Epidermal melanocyte (primary cell): ENCODE measurements at regions not wholly inside any gene's neighbourhood (a gene's known extent, or its start where the extent isn't known, plus 50 kb on each side); places are given as distances from the start of the nearest gene placed in this dataset.
"Not testable (repeated sequence)": the region's sequence is repeated elsewhere in the genome, so short reads cannot be mapped to it uniquely, and the experiment has no call there.

Experiments used
- DNase-seq: peaks from one replicate; pipeline ENCODE4 v3.0.0; 2011; ENCODE audit warnings: low spot score; ENCODE audit not compliant: insufficient read length

GRCh38 chr4:43089730-43090129, 197.2 kb downstream of the GRXCR1 start:
- no peak for DNase-seq

GRCh38 chr4:43103048-43103447, 210.5 kb downstream of the GRXCR1 start:
- DNase-seq = no peak

- no peak for DNase-seq
Observed at GRCh38 chr4:43112139-43112538, 219.6 kb downstream of the GRXCR1 start.

- DNase-seq = no peak
Observed at GRCh38 chr4:43113196-43113595, 220.7 kb downstream of the GRXCR1 start.

GRCh38 chr4:43126595-43126994, 234.1 kb downstream of the GRXCR1 start:
- no peak for DNase-seq

- DNase-seq = no peak
Observed at GRCh38 chr4:43130228-43131021, 237.9 kb downstream of the GRXCR1 start.

GRCh38 chr4:43132010-43132582, 239.6 kb downstream of the GRXCR1 start:
- peak; percentile 17 for DNase-seq

GRCh38 chr4:43133566-43133965, 241.1 kb downstream of the GRXCR1 start:
- DNase-seq = no peak

GRCh38 chr4:43136752-43137151, 244.2 kb downstream of the GRXCR1 start:
- no peak for DNase-seq

- no peak for DNase-seq
Observed at GRCh38 chr4:43146198-43146597, 253.7 kb downstream of the GRXCR1 start.

- no peak for DNase-seq
Observed at GRCh38 chr4:43148481-43148880, 256.0 kb downstream of the GRXCR1 start.

GRCh38 chr4:43163101-43163792, 270.7 kb downstream of the GRXCR1 start:
- DNase-seq = no peak

- no peak for DNase-seq
Observed at GRCh38 chr4:43189741-43190140, 297.2 kb downstream of the GRXCR1 start.

- DNase-seq = not testable (repeated sequence)
Observed at GRCh38 chr4:43212576-43212975, 320.1 kb downstream of the GRXCR1 start.

- no peak for DNase-seq
Observed at GRCh38 chr4:43223820-43224219, 331.3 kb downstream of the GRXCR1 start.

GRCh38 chr4:43224559-43224958, 332.0 kb downstream of the GRXCR1 start:
- DNase-seq = no peak

GRCh38 chr4:43233321-43233720, 340.8 kb downstream of the GRXCR1 start:
- DNase-seq = no peak

GRCh38 chr4:43234626-43235415, 342.3 kb downstream of the GRXCR1 start:
- no peak for DNase-seq

GRCh38 chr4:43238008-43238407, 345.5 kb downstream of the GRXCR1 start:
- no peak for DNase-seq

GRCh38 chr4:43238585-43238984, 346.1 kb downstream of the GRXCR1 start:
- DNase-seq = no peak

- DNase-seq = no peak
Observed at GRCh38 chr4:43241104-43241503, 348.6 kb downstream of the GRXCR1 start.

- no peak for DNase-seq
Observed at GRCh38 chr4:43242606-43243005, 350.1 kb downstream of the GRXCR1 start.
